GM20431 (cell line): ENCODE measurements at regions not wholly inside any gene's neighbourhood (a gene's known extent, or its start where the extent isn't known, plus 50 kb on each side); places are given as distances from the start of the nearest gene placed in this dataset.

Experiments used
- in situ Hi-C: fragments of 300-500 bp; cut with MseI, MboI; formaldehyde crosslinking; loops from one replicate; pipeline ENCODE4 v1.15.0; 2020; ENCODE audit warnings: low sequenced_read_pairs; ENCODE audit not compliant: unreplicated experiment

DNA sequence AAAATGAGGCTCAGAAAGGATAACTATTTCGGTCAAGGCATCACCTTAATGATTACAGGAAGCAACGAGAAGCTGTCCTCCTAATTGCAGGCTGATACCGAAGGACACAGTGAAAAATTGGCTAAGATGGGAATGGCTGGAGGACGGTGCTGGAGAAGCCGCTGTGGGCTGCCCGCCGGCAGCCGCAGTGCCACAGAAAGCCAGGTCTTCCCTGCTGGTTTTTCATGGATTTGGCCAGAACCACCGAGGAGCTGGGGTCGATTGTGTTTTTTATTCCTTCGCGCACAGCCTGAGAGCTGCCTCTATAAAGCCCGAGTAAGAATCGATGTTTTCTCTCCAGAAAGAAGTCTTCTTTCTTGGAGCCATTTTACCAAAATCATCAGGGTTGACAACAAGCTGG lies 1484.2 kb downstream of the BRD1 start:
- in situ Hi-C loops = no loop called here

DNA sequence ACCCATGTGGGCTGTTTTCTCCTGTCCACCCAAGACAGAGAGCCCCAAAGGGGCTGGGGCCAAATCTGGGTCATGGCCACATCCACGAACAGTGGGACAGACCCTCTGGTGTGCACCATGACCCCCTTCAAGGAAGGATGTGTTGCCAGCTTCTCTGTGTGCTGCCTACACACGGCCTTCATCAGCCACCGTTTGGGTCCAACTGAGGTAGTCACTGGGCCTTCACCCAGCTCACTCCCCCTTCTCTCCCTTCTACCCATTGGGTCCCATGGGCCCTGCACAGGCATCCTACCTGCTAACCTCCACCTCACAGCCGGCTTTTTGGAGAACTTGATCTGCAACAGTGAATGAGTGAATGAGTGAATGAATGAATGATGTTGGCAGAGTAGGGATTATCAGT lies 1484.9 kb downstream of the BRD1 start:
- in situ Hi-C loops = no loop called here

DNA sequence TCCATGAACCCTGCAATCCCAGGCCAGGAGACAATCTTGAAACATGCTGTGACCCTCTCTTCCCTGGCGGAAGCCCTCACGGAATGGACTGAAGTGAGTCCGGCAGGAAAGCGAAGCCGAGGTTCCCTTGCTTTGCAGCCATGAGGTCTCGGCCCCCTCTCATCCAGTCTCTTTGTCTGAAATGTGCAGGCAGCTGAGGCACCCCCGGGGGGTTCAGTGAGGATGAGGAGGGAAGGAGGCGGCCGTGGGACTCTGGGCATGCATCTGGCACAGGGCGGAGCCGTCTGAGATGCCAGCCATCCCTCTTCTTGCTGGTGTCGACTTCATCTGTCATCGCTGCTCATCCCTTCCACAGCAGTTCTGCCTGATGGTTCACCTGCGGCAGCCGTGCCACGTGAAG lies 1485.7 kb downstream of the BRD1 start:
- in situ Hi-C loops = no loop called here

DNA sequence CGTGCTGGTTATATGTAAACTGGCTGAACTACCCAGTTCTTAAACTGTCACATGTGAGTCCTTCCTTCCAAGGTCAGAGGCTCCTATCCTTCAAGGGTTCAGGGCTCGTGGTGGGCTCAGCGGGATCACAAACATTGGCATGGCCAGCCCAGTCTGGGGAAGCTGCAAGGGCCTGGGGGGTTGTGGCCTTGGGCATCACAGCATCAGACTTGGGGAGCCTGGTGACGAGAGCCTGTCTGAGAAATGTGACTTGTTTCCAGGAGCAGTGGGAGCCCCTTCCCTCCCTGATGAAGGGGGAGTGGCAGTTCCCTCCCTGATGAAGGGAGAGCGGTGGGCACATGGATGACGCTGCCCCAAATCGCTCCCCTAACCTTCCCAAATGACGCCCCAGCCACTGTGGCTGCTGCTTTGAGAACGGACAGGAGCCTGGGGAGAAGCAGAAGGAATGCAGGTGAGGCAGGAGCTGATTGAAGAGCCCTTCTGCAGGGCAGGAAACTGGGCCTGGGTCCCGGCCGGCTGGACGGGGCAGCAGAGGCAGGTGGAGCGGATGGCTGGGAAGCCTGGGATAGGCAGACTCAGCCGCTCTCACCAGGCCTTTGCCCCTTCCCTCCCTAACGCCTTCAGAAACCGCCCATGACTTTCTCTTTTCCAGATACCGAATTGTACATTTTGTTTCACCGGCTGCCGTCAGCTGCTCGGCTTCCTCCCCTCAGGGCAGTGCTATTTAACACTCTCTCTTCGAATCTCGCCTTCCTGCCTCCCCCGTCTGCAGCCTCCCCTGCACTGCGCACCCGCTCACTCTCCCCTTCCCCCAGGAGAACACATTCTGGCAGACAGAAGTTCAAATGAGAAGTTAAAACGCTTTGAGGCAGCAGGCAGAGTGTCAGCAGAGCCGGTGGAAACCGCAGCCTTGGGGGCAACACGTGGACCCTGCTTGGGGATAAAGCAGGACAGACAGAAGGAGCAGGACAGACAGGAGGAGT lies 1486.7 kb downstream of the BRD1 start:
- in situ Hi-C loops = no loop called here

DNA sequence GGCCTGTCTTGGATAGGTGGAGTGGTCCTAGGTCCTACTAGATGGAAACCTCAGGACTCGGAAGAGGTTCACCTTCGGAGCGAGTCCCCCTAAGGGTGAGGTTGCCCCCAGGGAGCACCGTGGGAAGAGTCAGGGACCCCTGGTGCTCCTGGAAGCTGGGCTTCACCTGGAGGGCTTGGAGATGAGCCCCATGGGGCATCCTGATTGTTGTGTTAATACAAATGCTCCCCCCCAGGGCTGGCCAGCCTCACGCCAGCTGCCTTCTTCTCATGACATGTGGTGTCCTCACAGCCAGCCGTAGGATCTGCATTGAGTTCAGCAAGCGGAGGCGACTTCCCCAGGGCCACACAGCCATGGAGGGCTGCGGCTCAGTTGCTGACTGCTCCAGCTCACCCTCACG lies 1487.5 kb downstream of the BRD1 start:
- in situ Hi-C loops = no loop called here

DNA sequence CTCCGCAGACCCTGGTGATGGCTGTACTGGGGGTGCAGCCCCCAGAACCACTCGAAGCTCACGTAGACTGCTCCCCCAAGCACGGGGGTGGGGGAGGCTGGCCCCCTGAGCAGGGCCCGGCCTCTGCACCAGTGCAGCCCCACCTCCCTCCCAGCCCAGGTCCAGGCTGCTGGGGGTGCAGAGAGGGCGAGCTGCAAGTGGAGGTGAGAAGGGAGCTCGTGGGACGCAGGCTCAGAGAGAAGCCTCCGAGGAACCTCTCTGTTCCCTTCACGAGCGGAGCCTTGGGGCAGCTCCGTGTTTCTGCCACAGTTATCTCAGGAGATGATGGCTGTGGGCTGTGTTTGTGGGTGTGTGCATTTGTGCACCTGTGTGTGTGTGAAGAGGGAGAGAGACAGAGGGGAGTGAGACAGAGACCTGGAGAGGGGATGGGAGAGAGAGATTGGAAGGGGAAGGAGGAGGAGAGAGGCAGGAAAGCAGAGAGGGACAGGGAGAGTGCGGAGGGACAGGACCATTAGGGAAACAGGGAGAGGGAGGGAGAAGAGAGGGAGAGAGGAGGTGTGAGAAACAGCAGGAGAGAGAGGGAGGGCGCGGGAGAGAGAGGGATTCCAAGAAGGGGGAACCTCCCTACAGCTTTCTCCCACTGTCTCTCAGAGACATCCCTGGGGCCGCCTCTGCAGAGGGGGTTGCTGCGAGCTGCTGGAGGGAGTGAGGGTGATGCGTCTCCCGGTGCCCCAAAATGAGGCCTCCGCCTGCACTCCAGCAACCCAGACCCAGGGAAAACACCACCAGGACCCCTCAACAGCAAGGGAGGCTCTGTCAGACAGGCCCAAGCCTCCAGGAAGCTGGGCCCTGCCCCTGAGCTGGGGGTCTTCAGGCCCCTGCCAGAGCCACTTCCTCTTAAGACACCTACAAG lies 1488.6 kb downstream of the BRD1 start:
- in situ Hi-C loops = no loop called here

DNA sequence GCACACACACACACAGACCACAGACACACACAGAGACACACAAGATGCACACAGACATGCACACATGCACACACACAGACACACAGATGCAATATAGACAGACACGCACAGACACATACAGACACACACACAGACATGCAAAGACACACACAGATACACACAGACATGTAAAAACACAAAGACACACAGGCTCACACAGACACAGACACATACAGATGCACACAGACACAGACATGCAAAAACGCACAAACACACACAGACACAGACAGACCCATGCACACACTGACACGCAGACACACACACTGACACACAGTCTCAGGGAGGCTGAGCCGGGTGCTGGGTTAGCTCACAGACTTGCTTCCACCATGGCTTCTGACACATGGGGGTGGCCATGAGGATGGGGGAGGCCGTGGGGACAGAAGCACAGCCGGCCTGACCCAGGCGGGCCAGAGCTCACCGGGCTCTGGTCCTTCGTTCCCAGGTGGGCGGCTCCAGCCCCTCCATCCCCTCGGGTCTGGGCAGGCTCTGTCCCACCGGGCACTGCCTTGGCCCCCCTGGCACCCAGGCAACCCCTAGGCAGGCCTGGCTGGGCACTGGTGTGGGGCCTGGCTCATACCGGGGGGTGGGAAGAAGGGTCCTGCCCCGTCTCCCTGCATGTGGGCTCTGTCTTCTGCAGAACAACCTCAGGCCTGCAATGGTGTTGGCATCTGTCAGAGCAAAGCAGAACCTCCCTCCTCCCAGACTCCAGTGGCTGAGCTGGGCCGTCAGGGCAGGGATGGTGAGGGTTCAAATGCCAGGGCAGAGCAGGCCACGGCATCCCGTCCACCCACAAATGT lies 1489.5 kb downstream of the BRD1 start:
- in situ Hi-C loops = no loop called here

DNA sequence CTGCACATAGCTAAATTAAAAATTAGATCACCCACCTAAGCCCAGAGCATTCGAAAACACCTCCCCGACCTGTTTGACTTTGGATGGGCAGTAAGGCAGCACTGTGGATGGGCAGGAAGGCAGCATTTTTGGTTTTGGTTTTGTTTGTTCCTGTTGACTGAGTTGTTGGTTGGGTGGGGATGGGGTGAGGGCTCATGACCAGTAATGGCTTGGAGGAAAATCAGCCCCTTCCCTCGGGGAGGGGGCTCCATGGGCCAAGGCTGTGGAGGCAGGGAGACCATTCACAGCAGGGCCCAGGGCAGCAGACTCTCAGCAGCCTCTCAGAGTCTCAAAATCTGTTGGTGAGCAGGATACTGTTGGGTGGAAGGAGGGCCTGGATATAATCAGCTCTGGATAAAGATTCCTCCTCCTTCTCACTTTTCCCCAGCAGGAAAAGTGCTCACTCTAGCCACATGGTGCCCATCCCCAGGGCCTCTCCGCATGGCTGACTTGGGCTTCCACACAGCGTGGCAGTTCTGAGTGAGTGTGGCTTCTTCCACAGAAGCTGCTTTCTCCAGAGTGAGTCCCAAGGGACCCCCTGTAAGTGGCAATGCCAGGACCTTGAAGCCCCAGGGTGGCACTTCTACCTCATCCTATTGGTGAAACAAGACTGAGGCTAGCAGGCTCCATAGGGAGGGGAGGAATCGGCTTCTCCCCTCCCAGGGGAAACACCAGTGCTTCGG lies 1491.2 kb downstream of the BRD1 start:
- in situ Hi-C loops = no loop called here

DNA sequence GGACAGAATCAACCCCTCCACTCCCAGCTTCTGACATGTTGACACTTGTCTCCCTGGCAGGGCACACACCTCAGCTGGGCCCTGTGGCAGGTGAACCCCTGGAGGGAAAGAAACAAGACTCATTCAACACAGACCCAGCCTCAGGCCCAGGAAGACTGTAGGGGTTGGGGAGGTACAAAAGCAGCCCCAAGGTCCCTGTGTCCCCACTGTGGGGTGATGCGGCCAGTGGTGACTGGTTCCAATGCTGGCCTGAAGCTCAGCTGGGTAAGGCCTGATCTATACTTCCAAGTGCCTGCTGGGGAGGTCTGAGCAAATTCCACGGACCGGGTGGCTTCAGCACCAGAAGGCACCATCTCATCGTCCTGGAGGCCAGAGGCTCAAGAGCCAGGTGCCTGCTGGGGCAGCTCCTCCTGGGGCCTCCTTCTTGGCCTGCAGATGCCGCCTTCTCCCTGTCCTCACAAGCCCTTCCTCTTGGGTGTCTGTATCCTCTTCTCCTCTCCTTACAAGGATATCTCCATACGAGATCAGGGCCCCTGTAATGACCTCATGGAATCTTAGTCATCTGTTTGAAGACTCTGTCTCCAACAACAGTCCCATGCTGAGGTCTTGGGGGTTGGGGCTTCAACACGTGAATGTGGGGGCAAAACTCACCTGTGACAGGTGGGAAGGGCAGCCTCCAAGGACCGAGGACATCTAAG lies 1492.1 kb downstream of the BRD1 start:
- in situ Hi-C loops = no loop called here

DNA sequence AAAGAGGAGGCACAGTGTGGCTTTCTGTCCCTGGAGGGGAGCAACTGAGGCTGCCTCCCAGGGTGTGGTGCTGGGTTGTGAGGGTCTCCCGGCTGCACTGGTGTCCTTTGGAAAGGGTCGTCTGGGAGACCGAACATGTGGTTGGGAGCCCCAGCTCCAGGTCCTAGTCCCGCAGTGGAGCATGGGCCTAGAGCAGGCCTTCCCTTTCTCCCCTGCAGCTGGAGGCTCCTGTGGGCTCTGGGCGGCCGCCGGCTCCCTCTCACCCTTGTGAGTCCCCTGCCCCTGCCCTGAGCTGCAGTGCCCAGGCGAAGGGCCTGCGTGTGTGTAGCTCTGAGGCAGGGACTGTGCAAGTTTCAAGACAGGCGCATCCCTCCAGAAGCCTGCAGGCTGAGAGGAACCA lies 1492.7 kb downstream of the BRD1 start:
- in situ Hi-C loops = no loop called here

DNA sequence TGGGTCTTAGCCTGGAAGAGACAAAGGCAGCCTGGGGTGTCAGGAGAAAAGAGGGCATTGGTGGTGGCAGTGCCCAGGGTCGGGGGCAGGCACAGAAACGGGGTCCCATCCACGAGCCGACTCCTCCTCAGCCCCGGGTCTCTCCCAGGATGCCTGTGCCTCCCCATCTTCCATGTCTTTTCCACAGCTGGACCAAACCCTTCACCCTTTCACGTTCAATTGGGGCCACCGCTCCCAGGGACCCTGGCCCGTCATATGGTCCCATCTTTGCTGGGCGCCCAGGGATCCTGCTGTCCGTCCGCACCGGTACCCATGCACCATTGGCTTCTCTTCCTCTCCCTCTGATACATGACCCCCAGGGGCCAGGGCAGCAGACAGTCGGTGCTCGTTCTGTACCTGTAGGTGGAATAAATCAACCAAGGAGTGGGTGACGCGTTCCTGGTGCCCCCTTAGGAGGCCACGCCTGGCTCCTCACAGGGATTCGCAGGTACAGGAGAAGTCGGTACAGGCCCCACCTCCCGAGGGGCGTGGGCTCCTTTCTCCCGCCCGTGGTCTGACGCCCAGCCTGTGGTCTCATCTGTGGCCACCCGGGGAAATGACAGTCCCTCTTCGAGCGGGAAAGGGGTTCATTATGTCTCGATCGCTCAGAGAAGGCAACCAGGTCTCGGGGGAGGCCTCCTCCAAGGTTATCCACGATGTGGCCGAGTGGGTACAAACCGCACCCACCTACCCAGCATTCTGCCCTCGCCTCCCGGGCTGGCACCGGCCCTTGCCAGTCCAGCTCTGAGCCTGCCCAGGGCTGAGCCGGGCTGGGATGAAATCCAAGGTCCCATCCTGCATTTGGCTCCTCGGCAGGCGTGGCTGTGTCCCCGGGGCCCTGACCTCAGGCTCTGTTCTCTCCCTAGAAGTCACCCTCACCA lies 1493.6 kb downstream of the BRD1 start:
- in situ Hi-C loops = no loop called here

DNA sequence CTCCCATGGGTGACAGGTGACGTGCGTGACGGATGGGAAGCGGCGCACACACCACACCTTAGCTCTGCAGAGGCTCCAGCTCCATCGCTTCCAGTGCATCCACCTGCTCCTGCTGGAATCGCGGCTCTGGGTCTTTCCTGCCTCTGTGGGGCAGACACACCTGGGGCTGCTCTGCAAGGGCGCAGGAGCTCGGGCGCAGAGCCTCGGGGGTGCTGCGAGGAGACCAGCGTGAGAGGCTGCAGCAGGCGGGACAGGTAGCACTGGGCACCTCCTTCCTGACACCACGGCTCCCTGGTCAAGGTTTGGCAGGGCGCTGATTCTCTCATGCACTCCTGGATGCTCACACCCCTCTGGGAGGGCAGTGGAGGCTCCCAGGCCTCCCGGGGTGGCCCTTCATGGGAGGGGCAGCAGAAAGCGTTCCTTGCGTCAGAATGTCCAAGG lies 1494.3 kb downstream of the BRD1 start:
- in situ Hi-C loops = no loop called here

DNA sequence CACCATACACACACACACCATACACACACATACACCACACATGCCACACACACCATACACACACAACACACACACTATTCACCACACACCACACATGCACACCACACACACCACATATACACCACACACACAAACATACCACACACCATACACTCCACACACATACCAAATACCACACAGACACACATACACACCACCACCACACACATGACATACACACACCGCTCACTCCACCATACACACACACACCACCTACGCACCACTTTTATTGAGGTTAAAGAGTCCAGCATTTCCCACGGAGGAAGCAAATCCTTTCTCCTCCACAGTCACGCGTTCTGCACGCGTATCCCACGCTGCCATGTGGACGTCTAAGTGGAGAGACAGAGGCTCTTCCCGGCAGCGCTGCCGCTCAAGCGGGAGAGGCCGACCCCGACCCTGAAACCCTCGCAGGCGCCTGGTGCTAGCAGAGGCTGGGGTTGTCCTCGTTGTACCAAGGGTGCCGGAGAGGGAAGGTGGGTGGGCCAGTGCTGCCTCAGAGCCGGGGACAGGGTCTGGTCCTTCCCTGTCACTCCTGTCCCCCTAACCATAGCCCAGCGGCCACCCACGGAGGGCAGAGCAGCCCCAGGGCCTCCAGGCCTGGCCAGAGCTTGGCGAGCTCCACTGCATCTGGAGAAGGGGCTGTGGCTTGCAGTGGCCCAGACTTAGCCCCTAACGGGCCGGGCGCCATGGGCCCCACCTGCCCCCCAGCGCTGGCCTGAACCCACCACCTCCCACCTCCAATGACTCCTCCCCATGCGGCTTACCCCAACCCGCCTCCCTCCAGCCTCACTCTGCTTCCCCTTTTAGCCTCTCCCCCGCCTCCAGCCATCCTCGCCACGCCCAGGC lies 1495.0 kb downstream of the BRD1 start:
- in situ Hi-C loops = no loop called here

DNA sequence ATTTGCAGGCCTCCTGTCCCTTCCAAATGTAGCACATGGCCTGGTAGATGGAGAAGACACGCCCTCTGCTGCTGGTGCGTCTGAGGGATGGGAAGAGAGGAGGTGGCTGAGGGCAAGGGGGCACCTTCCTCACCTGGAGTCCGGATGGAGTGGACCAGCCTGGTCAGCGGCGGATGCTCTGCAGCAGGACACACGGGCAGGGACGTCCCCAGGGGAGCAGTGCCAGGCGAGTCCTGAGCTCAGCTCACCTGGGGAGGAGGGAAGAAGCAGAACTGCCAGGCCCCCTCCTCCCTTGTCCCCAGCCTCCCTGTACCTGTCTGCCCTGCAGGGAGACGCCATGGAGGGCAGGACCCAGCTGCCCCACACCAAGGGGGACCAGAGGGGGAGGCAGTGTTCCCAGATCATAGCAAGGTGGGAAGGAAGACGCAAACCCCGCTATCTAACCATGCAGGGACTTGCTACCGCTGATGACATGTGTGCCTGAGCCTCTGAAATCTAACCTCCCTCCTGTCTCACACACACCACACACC lies 1495.9 kb downstream of the BRD1 start:
- in situ Hi-C loops = no loop called here

DNA sequence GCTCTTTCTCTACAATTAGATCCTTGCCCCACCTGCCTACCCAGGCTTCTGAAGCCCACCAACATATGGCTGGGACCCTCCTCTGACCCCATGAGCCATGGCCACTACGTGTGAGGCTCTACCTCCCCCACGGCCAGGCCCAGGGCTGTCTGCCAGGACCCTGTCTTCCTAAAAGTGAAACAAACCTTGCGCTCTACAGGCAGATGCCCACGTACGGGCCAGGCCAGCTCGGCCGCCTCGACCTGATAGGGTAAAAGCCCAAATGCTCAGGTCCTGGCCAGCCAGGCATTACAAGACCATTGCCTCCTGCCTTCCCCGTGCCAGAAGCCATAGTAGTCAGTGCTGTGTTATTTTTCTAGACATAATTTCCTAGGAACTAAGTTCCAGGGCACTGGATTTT lies 1496.4 kb downstream of the BRD1 start:
- in situ Hi-C loops = no loop called here

DNA sequence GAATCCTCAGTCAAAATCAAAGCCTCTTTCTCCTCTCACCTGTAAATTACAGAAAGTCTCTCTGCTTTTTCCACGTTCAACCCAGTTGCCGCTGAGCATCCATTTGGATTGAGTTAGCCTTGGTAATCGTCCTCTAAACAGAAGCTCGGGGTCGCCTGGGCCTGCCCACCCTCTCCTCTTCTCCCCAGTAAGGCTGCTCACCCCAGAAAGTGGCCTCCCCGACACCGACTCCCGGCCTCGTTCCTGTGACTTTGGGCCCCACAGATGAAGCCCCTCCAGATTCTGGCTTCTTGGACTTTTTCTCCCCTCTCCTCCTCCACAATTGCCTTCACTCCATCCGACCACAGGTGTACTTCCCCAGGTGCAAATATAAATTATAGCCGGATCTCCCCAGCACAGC lies 1500.0 kb downstream of the BRD1 start:
- in situ Hi-C loops = no loop called here

DNA sequence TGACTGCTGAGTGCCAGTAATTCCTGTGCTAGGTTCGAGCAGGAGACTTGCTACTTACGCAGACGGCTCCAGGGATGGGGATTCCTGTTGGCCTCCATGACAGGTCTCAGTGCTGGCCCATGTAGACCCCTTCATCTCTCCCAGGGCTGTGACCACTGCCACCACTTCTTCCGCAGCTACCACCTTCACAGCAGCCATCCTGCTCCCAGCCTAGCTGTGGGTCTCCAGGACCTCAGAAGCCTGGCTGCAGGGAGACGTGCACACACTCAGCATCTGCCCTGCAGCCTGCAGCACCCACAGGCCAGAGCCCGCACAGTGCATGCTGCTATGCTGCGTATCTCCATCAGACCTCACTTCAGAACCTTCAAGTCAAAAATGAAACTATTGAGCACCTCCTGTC lies 1503.9 kb downstream of the BRD1 start:
- in situ Hi-C loops = no loop called here
